Epithelial cell of esophagus (primary cell): ENCODE measurements at regions not wholly inside any gene's neighbourhood (a gene's known extent, or its start where the extent isn't known, plus 50 kb on each side); places are given as distances from the start of the nearest gene placed in this dataset.
"Not testable (repeated sequence)": the region's sequence is repeated elsewhere in the genome, so short reads cannot be mapped to it uniquely, and the experiment has no call there.

Experiments used
- DNase-seq: peaks from one replicate; pipeline ENCODE4 v3.0.0; 2010; ENCODE audit warnings: low read depth
- H3K4me3 ChIP-seq: 2 replicates; pipeline ENCODE4 v1.5.1; 2011; ENCODE audit warnings: mild to moderate bottlenecking, low read length, control low read depth
- CTCF ChIP-seq: IDR thresholded peaks from 2 replicates; pipeline ENCODE4 v1.5.1; 2011; ENCODE audit warnings: low read depth, mild to moderate bottlenecking, low read length, control low read depth, inconsistent platforms; ENCODE audit not compliant: insufficient read depth; ENCODE audit errors: missing control alignments

DNA sequence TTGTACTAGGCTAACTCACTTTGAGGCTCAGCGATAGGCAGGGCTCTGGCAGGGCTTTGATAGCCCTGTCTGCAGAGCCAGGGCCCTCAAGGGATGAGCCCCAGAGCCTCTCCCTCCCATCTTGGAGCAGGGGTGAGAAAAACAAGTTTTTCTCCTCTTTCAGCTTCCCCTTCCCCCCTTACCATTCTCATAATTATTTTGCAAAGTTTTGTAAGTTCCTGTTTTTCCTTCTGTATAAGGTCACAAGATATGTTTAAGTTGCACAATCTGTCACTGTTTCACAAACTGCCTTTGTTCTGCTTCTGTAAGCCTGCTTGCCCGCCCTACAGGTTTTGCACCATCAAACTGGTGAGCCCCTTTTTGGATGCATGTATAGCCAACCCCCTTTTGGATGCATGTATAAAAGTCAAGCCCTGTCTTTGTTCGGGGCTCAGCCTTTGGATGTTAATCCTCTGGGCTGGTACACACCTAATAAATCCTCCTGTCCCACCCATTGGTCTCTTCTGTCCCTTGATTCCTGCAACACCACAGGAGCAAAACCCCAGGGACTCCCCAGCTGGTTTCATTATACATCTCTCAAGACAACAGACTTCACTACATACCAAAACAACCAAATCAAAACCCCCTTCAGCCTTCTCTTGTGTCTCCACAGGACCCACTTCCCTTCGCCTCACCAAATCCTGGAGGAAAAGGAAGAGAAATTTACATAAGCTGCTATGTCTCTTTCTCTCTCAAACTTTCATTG is 52.5 kb upstream of the RESF1 start:
- no peak for TF ChIP-seq CTCF
- no peak overlapping the region for H3K4me3 ChIP-seq
- no peak for DNase-seq

DNA sequence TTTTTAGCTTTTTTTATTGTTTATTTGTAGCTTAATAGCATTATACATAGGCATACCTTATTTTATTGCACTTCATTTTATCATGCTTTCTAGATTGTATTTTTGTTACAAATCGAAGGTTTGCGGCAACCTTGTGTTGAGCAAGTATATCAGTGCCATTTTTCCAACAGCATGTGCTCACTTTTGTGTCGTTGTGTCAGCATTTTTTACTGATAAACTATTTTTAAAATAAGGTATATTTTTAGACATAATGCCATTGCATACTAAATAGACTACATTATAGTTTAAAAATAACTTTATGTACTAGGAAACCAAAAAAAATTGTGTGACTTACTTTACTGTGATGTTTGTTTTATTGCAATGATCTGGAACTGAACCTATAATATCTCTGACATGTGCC is 56.2 kb upstream of the RESF1 start:
- H3K4me3 ChIP-seq, result no peak overlapping the region
- DNase-seq, result no peak
- no peak for TF ChIP-seq CTCF

DNA sequence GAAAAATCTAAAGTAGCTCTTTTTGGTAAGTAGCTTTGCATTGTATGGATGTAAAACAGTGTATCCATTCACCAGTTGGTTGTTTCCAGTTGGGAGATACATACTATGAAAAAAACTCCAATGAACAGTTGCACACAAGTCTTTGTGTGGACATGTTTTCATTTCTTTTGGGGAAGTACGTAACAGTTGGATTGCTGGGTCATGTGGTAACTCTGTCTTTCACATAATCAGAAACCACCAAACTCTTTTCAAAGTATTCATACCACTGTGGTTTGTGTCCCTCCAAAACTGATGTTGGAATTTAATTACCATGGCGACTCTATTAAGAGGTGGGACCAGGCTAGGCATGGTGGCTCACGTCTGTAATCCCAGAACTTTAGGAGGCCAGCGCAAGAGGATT is 58.9 kb upstream of the RESF1 start:
- no peak for DNase-seq
- TF ChIP-seq CTCF, result no peak

GRCh38 chr12:31899109-31899508 is 60.1 kb upstream of the RESF1 start:
- DNase-seq, result no peak
- TF ChIP-seq CTCF, result no peak
- no peak overlapping the region for H3K4me3 ChIP-seq

More for the DNA sequence above, 58.9 kb upstream of the RESF1 start:
- no peak overlapping the region for H3K4me3 ChIP-seq

GRCh38 chr12:31897781-31898503 is 61.3 kb upstream of the RESF1 start:
- DNase-seq, result peak; percentile 15
- no peak for TF ChIP-seq CTCF
- H3K4me3 ChIP-seq, result no peak overlapping the region

DNA sequence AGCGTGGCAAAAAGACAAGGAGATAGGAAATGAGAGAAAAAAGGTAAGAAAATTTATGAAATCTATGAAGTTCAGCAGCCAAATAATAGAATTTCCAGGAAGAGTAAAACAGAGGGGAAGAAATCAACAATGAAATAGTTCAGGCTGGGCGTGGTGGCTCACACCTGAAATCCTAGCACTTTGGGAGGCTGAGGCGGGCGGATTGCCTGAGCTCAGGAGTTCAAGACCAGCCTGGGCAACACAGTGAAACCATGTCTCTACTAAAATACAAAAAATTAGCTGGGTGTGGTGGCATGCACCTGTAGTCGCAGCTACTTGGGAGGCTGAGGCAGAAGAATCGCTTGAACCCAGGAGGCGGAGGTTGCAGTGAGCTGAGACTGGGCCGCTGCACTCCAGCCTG is 62.1 kb upstream of the RESF1 start:
- not testable (repeated sequence) for DNase-seq, H3K4me3 ChIP-seq

GRCh38 chr12:31896514-31897039 is 62.6 kb upstream of the RESF1 start:
- H3K4me3 ChIP-seq, result no peak overlapping the region
- no peak for TF ChIP-seq CTCF
- DNase-seq, result peak; percentile 38
